H1 (cell line): ENCODE measurements at regions not wholly inside any gene's neighbourhood (a gene's known extent, or its start where the extent isn't known, plus 50 kb on each side); places are given as distances from the start of the nearest gene placed in this dataset.

Experiments used
- CTCF ChIA-PET: fragments of 300-600 bp; sonication (Branson Sonifier 250); formaldehyde crosslinking; loops from one replicate; lab custom pipeline; 2021; ENCODE audit not compliant: partially characterized antibody; lab: Charles Lee
- POLR2A ChIA-PET: fragments of 300-600 bp; sonication (Branson Sonifier 250); formaldehyde crosslinking; loops from one replicate; lab custom pipeline; 2021; ENCODE audit warnings: inconsistent platforms; ENCODE audit not compliant: partially characterized antibody; lab: Charles Lee
- DNase-seq, 2 experiments: peaks; one replicate each; pipeline versions ENCODE4 v3.0.0 to v3.0.0-alpha.2; 2010 to 2022; ENCODE audit warnings: low spot score in 2 of 2, low read depth in 1 of 2, mixed read lengths in 1 of 2
- FAIRE-seq: peaks from 2 replicates; lab custom pipeline; 2011; peaks lifted over from hg19 to GRCh38; lab: Jason Lieb, UNC
- H2AFZ ChIP-seq: 2 replicates; pipeline ENCODE4 v1.8.1; 2012; ENCODE audit warnings: low read length, inconsistent platforms
- H2AK5ac ChIP-seq: 2 replicates; pipeline ENCODE4 v1.6.1; 2013; ENCODE audit warnings: low read depth, low read length
- H2BK120ac ChIP-seq: replicated peaks from 2 replicates; pipeline ENCODE3; 2013; ENCODE audit warnings: low read depth, low read length, inconsistent platforms
- H2BK12ac ChIP-seq: 2 replicates; pipeline ENCODE4 v1.6.1; 2013; ENCODE audit warnings: low read depth, low read length
- H2BK15ac ChIP-seq: 2 replicates; pipeline ENCODE4 v1.6.1; 2013; ENCODE audit warnings: low read length
- H2BK20ac ChIP-seq: 2 replicates; pipeline ENCODE4 v1.6.1; 2013; ENCODE audit warnings: low read length
- H2BK5ac ChIP-seq: 2 replicates; pipeline ENCODE4 v1.6.1; 2013; ENCODE audit warnings: low read depth, low read length
- H3K14ac ChIP-seq: 2 replicates; pipeline ENCODE4 v1.6.1; 2013; ENCODE audit warnings: inconsistent platforms; ENCODE audit not compliant: insufficient read length
- H3K18ac ChIP-seq: 2 replicates; pipeline ENCODE4 v1.6.1; 2013; ENCODE audit warnings: low read length; ENCODE audit errors: extremely low read depth
- H3K23ac ChIP-seq: 2 replicates; pipeline ENCODE4 v1.6.1; 2013; ENCODE audit warnings: inconsistent platforms; ENCODE audit not compliant: insufficient read length
- H3K23me2 ChIP-seq: 2 replicates; pipeline ENCODE4 v1.6.1; 2013; ENCODE audit warnings: low read depth, low read length
- H3K27ac ChIP-seq: 2 replicates; pipeline ENCODE4 v1.6.1; 2011; ENCODE audit warnings: low read depth, low read length, inconsistent platforms
- H3K27me3 ChIP-seq, 4 experiments: replicated peaks in 1 of 4; 1 replicate in 1 of 4; 2 replicates in 3 of 4; pipeline versions ENCODE4 v1.6.1 to v1.8.1; 2011 to 2013; ENCODE audit warnings: low read length in 3 of 4, mild to moderate bottlenecking in 3 of 4, inconsistent platforms in 2 of 4, mixed read lengths in 2 of 4, moderate library complexity in 1 of 4; ENCODE audit not compliant: control insufficient read depth in 3 of 4, insufficient read depth in 3 of 4; ENCODE audit errors: extremely low read depth in 1 of 4
- H3K36me3 ChIP-seq, 4 experiments: 2 replicates each; pipeline versions ENCODE4 v1.6.1 to v1.8.1; 2011 to 2013; ENCODE audit warnings: mild to moderate bottlenecking in 4 of 4, low read length in 3 of 4, moderate library complexity in 2 of 4, control low read depth in 1 of 4, inconsistent platforms in 1 of 4; ENCODE audit not compliant: insufficient read depth in 4 of 4, control insufficient read depth in 2 of 4
- H3K4ac ChIP-seq: replicated peaks from 2 replicates; pipeline ENCODE3; 2013; ENCODE audit warnings: low read length, low read depth, mixed read lengths, inconsistent platforms; ENCODE audit not compliant: insufficient read length
- H3K4me1 ChIP-seq, 4 experiments: replicated peaks in 1 of 4; 1 replicate in 1 of 4; 2 replicates in 3 of 4; pipeline versions ENCODE4 v1.6.1 to v1.8.1; 2011 to 2013; ENCODE audit warnings: low read length in 3 of 4, inconsistent platforms in 2 of 4, mixed read lengths in 1 of 4; ENCODE audit not compliant: insufficient read depth in 4 of 4, control insufficient read depth in 3 of 4
- H3K4me2 ChIP-seq, 2 experiments: 2 replicates each; pipeline versions ENCODE4 v1.6.1 to v1.8.1; 2011 to 2013; ENCODE audit warnings: low read depth in 2 of 2, low read length in 2 of 2, control low read depth in 1 of 2, inconsistent platforms in 1 of 2, mild to moderate bottlenecking in 1 of 2; ENCODE audit not compliant: insufficient read depth in 1 of 2
- H3K4me3 ChIP-seq, 4 experiments: fragments of 200-600, 300-600 bp in 1 of 4; sonication (generic), shearing (Covaris generic), sonication (Bioruptor Twin) in 1 of 4; 2 replicates each; pipeline versions ENCODE4 v1.5.1 to v1.8.1; 2011 to 2016; ENCODE audit warnings: low read length in 4 of 4, low read depth in 3 of 4, control low read depth in 2 of 4, inconsistent platforms in 2 of 4, mild to moderate bottlenecking in 2 of 4, mixed read lengths in 1 of 4, moderate library complexity in 1 of 4; ENCODE audit not compliant: insufficient read depth in 2 of 4; ENCODE audit errors: extremely low read depth in 1 of 4
- H3K56ac ChIP-seq: replicated peaks from 2 replicates; pipeline ENCODE3; 2013; ENCODE audit warnings: low read depth, mild to moderate bottlenecking, mixed read lengths, low read length, inconsistent platforms; ENCODE audit not compliant: insufficient read length
- H3K79me1 ChIP-seq: 2 replicates; pipeline ENCODE4 v1.6.1; 2013; ENCODE audit warnings: low read depth, low read length, control low read depth
- H3K79me2 ChIP-seq, 2 experiments: 2 replicates each; pipeline versions ENCODE4 v1.6.1 to v1.8.1; 2012 to 2013; ENCODE audit warnings: low read length in 2 of 2, mild to moderate bottlenecking in 2 of 2, inconsistent platforms in 1 of 2; ENCODE audit not compliant: insufficient read depth in 2 of 2, control insufficient read depth in 1 of 2
- H3K9ac ChIP-seq, 4 experiments: replicated peaks in 1 of 4; 1 replicate in 1 of 4; 2 replicates in 3 of 4; pipeline versions ENCODE4 v1.6.1 to v1.8.1; 2011 to 2013; ENCODE audit warnings: low read depth in 3 of 4, low read length in 3 of 4, control low read depth in 2 of 4, mild to moderate bottlenecking in 2 of 4, moderate library complexity in 2 of 4, inconsistent platforms in 1 of 4; ENCODE audit errors: extremely low read depth in 1 of 4
- H3K9me3 ChIP-seq, 2 experiments: 2 replicates each; pipeline versions ENCODE4 v1.6.1 to v1.8.1; 2012 to 2013; ENCODE audit warnings: mild to moderate bottlenecking in 2 of 2, moderate library complexity in 2 of 2, control low read depth in 1 of 2, inconsistent platforms in 1 of 2, low read depth in 1 of 2, low read length in 1 of 2, mixed read lengths in 1 of 2; ENCODE audit not compliant: insufficient read depth in 2 of 2
- H4K20me1 ChIP-seq, 2 experiments: replicated peaks in 1 of 2; 2 replicates each; pipeline versions ENCODE3 to v1.8.1; 2011 to 2013; ENCODE audit warnings: inconsistent platforms in 2 of 2, low read length in 2 of 2, mild to moderate bottlenecking in 1 of 2; ENCODE audit not compliant: insufficient read depth in 2 of 2, control insufficient read depth in 1 of 2
- H4K5ac ChIP-seq: 2 replicates; pipeline ENCODE4 v1.6.1; 2013; ENCODE audit warnings: low read length, low read depth, mixed read lengths, inconsistent platforms; ENCODE audit not compliant: insufficient read length
- H4K8ac ChIP-seq: 2 replicates; pipeline ENCODE4 v1.8.0; 2013; ENCODE audit warnings: mild to moderate bottlenecking, moderate library complexity, low read length, inconsistent platforms; ENCODE audit not compliant: insufficient read depth; ENCODE audit errors: extremely low read depth
- H4K91ac ChIP-seq: replicated peaks from 2 replicates; pipeline ENCODE3; 2013; ENCODE audit warnings: low read length, mixed read lengths, inconsistent platforms; ENCODE audit not compliant: insufficient read length
- ASH2L ChIP-seq: fragments of 200-600, 300-600 bp; sonication (generic); IDR thresholded peaks from one replicate; pipeline ENCODE4 v1.7.1; 2017; ENCODE audit warnings: low read length
- ATF3 ChIP-seq: IDR thresholded peaks from 2 replicates; pipeline ENCODE4 v1.6.1; 2011; ENCODE audit warnings: low read depth, mild to moderate bottlenecking, low read length; ENCODE audit not compliant: insufficient read depth
- BACH1 ChIP-seq: IDR thresholded peaks from 2 replicates; pipeline ENCODE4 v1.6.1; 2012; ENCODE audit warnings: low read length, improper control_type of control experiment
- CHD1 ChIP-seq: IDR thresholded peaks from 2 replicates; pipeline ENCODE4 v1.6.1; 2012; ENCODE audit warnings: low read depth, low read length, improper control_type of control experiment
- GTF2F1 ChIP-seq: IDR thresholded peaks from 2 replicates; pipeline ENCODE4 v1.6.1; 2012; ENCODE audit warnings: low read depth, low read length, improper control_type of control experiment, borderline replicate concordance
- KDM5A ChIP-seq: fragments of 200-600 bp; IDR thresholded peaks from 2 replicates; pipeline ENCODE4 v1.7.1; 2012; ENCODE audit warnings: mild to moderate bottlenecking, low read length, inconsistent platforms, mixed read lengths
- RAD21 ChIP-seq, 2 experiments: IDR thresholded peaks in 1 of 2; conservative IDR thresholded peaks in 1 of 2; 2 replicates each; pipeline ENCODE4 v1.6.1; 2011; ENCODE audit warnings: low read depth in 2 of 2, low read length in 2 of 2, improper control_type of control experiment in 1 of 2, inconsistent platforms in 1 of 2, mild to moderate bottlenecking in 1 of 2, moderate library complexity in 1 of 2
- RFX5 ChIP-seq: IDR thresholded peaks from 2 replicates; pipeline ENCODE4 v1.6.1; 2011; ENCODE audit warnings: low read depth, low read length, improper control_type of control experiment, borderline replicate concordance
- SIN3A ChIP-seq, 2 experiments: IDR thresholded peaks in 1 of 2; conservative IDR thresholded peaks in 1 of 2; 2 replicates each; pipeline ENCODE4 v1.6.1; 2011 to 2012; ENCODE audit warnings: low read length in 2 of 2, improper control_type of control experiment in 1 of 2, low read depth in 1 of 2, mild to moderate bottlenecking in 1 of 2
- SIRT6 ChIP-seq: IDR thresholded peaks from one replicate; pipeline ENCODE4 v1.7.1; 2012; ENCODE audit warnings: low read length, inconsistent platforms
- SP2 ChIP-seq: IDR thresholded peaks from 2 replicates; pipeline ENCODE4 v1.6.1; 2012; ENCODE audit warnings: mild to moderate bottlenecking, low read length, inconsistent platforms
- TAF1 ChIP-seq: IDR thresholded peaks from 2 replicates; pipeline ENCODE4 v1.6.1; 2011; ENCODE audit warnings: mild to moderate bottlenecking, low read depth, low read length
- TBP ChIP-seq: IDR thresholded peaks from 2 replicates; pipeline ENCODE4 v1.6.1; 2011; ENCODE audit warnings: low read depth, low read length, improper control_type of control experiment
- TCF12 ChIP-seq: IDR thresholded peaks from 2 replicates; pipeline ENCODE4 v1.6.1; 2011; ENCODE audit warnings: low read depth, mild to moderate bottlenecking, low read length

- Histone ChIP-seq H3K18ac (no peak overlapping the region), H2AK5ac (no peak overlapping the region), H3K23me2 (no peaks in the 10 kb centered on the region), H2BK20ac (no peak overlapping the region), H3K14ac (no peak overlapping the region), H4K8ac (no peak overlapping the region), H3K4me2 (no peak overlapping the region), H4K5ac (no peak overlapping the region), H3K79me1 (no peaks in the 10 kb centered on the region), H2BK5ac (no peak overlapping the region), H2BK120ac (no peak overlapping the region), H3K79me2 (no peaks in the 10 kb centered on the region), H3K4ac (no peak overlapping the region), H2BK15ac (no peak overlapping the region), H3K9me3 (no peaks in the 10 kb centered on the region), H3K56ac (no peak overlapping the region), H3K4me1 (no peaks in the 10 kb centered on the region), H2BK12ac (no peak overlapping the region), H4K20me1 (no peaks in the 10 kb centered on the region), H3K36me3 (no peaks in the 10 kb centered on the region), H3K9ac (no peak overlapping the region), H2AFZ (no peak overlapping the region), H3K23ac (no peak overlapping the region), H3K27ac (no peak overlapping the region), H3K4me3 (no peak overlapping the region), H3K27me3 (no peaks in the 10 kb centered on the region), H4K91ac (no peak overlapping the region)
- TF ChIP-seq SIRT6 (no peak), SP2 (no peak), TAF1 (no peak), TCF12 (no peak), KDM5A (no peak), RFX5 (no peak), TBP (no peak), CHD1 (no peak), ASH2L (no peak), ATF3 (no peak), SIN3A (conservative IDR thresholded peaks at IDR 0.05 in 1 of 2, IDR thresholded peaks at IDR 0.05 in 1 of 2; ENCODE audit: low read depth in 1 of 2, low read length in 2 of 2) (no peak), GTF2F1 (no peak), RAD21 (IDR thresholded peaks at IDR 0.05 in 1 of 2, conservative IDR thresholded peaks at IDR 0.05 in 1 of 2; ENCODE audit: low read depth in 2 of 2, low read length in 2 of 2) (no peak), BACH1 (no peak)
- FAIRE-seq (no peak), DNase-seq (no peak)
- CTCF ChIA-PET, result no interaction called here
- POLR2A ChIA-PET, result no interaction called here
Observed at GRCh38 chr1:104064399-104064798, 314.7 kb downstream of the AMY1C start.
